Esophagus muscularis mucosa (tissue), 4 donors: ENCODE measurements at regions not wholly inside any gene's neighbourhood (a gene's known extent, or its start where the extent isn't known, plus 50 kb on each side); places are given as distances from the start of the nearest gene placed in this dataset.

ENCODE experiments used
- DNase-seq: peaks from one replicate; pipeline ENCODE4 v3.0.0-alpha.2; 2017; ENCODE audit errors: extremely low spot score
- H3K27ac ChIP-seq, 4 donors: fragments of 200-600 bp; sonication (generic); replicated peaks in 1 of 4; 1 replicate in 3 of 4; 2 replicates in 1 of 4; pipeline ENCODE4 v1.5.1; 2016 to 2019; ENCODE audit warnings: mild to moderate bottlenecking in 1 of 4
- H3K27me3 ChIP-seq, 4 donors: fragments of 200-600 bp; sonication (generic); one replicate each; pipeline versions ENCODE4 v1.5.1 to v1.6.0; 2016 to 2019
- H3K36me3 ChIP-seq, 4 donors: fragments of 200-600 bp; sonication (generic); one replicate each; pipeline ENCODE4 v1.5.1; 2016 to 2019
- H3K4me1 ChIP-seq, 4 donors: fragments of 200-600 bp; sonication (generic); one replicate each; pipeline ENCODE4 v1.5.1; 2016 to 2019
- H3K4me3 ChIP-seq, 4 donors: fragments of 200-600 bp; sonication (generic); 1 replicate in 2 of 4; 2 replicates in 2 of 4; pipeline ENCODE4 v1.5.1; 2016 to 2019; ENCODE audit warnings: mild to moderate bottlenecking in 4 of 4, moderate library complexity in 1 of 4
- H3K9me3 ChIP-seq, 4 donors: fragments of 200-600 bp; sonication (generic); 1 replicate in 3 of 4; 2 replicates in 1 of 4; pipeline ENCODE4 v1.5.1; 2016 to 2019
- EP300 ChIP-seq: sonication (generic); formaldehyde crosslinking; IDR thresholded peaks from one replicate; pipeline ENCODE4 v1.6.1; 2017; ENCODE audit warnings: antibody characterized with exemption
- POLR2A ChIP-seq: fragments of 450-650 bp; IDR thresholded peaks from one replicate; pipeline ENCODE4 v1.6.1; 2017; ENCODE audit warnings: antibody characterized with exemption, moderate library complexity, mild to moderate bottlenecking, low read depth
- POLR2AphosphoS5 ChIP-seq, 2 donors: sonication (generic); formaldehyde crosslinking; IDR thresholded peaks; one replicate each; pipeline ENCODE4 v1.6.1; 2017; ENCODE audit warnings: antibody characterized with exemption in 2 of 2
- WGBS: methylation state at CpG from one replicate; pipeline ENCODE4 v1.1.5; 2018; 5-methylcytosine and 5-hydroxymethylcytosine counted together
- intact Hi-C: fragments of 100-400 bp; cut with DNase I; formaldehyde crosslinking; loops from one replicate; pipeline ENCODE4 v1.15.1; 2023
- TF ChIP-seq, protein P1 (sequence below), 3 experiments: fragments of 200-600 bp in 2 of 3; fragments of 450-650 bp in 1 of 3; sonication (generic) in 2 of 3; IDR thresholded peaks; one replicate each; pipeline ENCODE4 v1.5.1; 2017 to 2019; ENCODE audit warnings: antibody characterized with exemption in 3 of 3, mild to moderate bottlenecking in 2 of 3, moderate library complexity in 1 of 3

GRCh38 chr4:19650903-19651864, 600.5 kb upstream of the SLIT2 start:
- no peak overlapping the region for H3K27ac ChIP-seq
- H3K9me3 ChIP-seq: no peaks in the 10 kb centered on the region
- TF ChIP-seq POLR2A (no peak), EP300 (no peak), POLR2AphosphoS5 (IDR thresholded peaks at IDR 0.05) (no peak)
- TF ChIP-seq, protein P1, sequence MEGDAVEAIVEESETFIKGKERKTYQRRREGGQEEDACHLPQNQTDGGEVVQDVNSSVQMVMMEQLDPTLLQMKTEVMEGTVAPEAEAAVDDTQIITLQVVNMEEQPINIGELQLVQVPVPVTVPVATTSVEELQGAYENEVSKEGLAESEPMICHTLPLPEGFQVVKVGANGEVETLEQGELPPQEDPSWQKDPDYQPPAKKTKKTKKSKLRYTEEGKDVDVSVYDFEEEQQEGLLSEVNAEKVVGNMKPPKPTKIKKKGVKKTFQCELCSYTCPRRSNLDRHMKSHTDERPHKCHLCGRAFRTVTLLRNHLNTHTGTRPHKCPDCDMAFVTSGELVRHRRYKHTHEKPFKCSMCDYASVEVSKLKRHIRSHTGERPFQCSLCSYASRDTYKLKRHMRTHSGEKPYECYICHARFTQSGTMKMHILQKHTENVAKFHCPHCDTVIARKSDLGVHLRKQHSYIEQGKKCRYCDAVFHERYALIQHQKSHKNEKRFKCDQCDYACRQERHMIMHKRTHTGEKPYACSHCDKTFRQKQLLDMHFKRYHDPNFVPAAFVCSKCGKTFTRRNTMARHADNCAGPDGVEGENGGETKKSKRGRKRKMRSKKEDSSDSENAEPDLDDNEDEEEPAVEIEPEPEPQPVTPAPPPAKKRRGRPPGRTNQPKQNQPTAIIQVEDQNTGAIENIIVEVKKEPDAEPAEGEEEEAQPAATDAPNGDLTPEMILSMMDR (IDR thresholded peaks at IDR 0.05): no peak
- 76% methylated on average over 6 of the region's 6 CpGs for WGBS
- H3K4me3 ChIP-seq: no peak overlapping the region
- H3K27me3 ChIP-seq: no peaks in the 10 kb centered on the region
- H3K36me3 ChIP-seq: no peaks in the 10 kb centered on the region
- intact Hi-C loops: no loop called here
- DNase-seq: no peak
- H3K4me1 ChIP-seq: peaks cover 0 to 5% (median 2%) of the 10 kb centered on the region in 4 donors

DNA sequence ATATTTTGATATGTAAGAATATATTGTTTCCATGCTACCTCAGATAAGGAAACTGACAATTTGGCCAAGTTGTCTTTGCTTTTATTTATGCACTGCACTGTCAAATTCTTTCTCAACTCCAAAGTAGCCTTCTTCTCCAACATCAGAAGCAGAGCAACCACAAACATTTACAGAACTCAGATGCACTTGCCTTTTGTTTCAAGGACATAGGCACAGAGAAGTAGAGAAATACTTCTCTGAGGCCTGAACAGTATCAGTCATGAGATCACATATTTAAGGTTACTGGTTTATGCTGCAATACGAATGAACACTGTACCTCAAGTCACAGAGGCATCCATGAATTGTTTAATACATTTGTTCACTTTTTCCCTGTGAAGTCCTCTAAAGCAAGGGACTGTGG, 606.1 kb upstream of the SLIT2 start:
- intact Hi-C loops: no loop called here
- H3K27ac ChIP-seq: no peak overlapping the region
- H3K4me3 ChIP-seq: no peak overlapping the region
- DNase-seq: no peak
- H3K27me3 ChIP-seq: no peaks in the 10 kb centered on the region
- no peaks in the 10 kb centered on the region for H3K36me3 ChIP-seq
- WGBS: 85% methylated on average over 1 of the region's 1 CpG
- peaks cover 0 to 2% (median 0%) of the 10 kb centered on the region in 4 donors for H3K4me1 ChIP-seq
- TF ChIP-seq, protein P1 (IDR thresholded peaks at IDR 0.05): no peak
- TF ChIP-seq EP300 (no peak), POLR2A (no peak), POLR2AphosphoS5 (IDR thresholded peaks at IDR 0.05) (no peak)
- no peaks in the 10 kb centered on the region for H3K9me3 ChIP-seq

DNA sequence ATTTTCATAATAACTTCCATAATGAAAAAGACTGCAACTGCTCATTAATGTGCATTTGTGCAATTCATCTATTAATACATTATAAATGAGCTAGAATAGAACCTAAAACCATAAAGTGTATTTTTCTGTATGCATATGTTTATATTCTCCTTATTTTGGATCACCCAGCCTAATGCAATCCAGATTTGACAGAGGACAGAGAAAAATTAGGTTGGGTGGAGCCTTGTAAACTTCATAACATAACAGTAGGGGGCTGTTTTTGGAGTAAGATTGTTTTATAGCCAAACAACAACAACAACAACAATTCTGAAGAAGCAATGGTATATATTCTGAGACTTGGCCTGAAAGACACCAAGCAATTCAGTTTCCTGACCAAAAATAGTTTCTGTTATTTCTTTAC, 615.3 kb upstream of the SLIT2 start:
- intact Hi-C loops: no loop called here
- no peak for DNase-seq
- H3K4me3 ChIP-seq: no peak overlapping the region

DNA sequence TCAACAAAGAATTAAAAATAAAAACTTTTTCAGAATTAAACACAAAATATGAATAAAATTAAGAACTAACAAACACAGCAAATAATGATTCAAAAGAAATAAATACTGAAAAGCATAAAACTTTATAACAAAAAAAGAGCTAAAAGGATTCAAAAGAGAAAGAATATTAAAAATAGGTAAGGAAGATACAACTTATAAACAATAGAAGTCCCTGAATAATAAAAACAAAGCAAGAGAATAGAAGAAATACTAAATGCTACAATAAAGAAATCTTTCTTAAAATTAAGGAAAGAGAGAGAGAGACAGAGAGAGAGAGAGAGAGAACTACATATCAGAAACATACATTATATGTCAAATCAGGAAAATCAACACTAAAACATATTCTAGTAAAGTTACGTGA, 619.9 kb upstream of the SLIT2 start:
- Histone ChIP-seq H3K4me1 (peaks cover 0 to 24% (median 20%) of the 10 kb centered on the region in 4 donors), H3K36me3 (no peaks in the 10 kb centered on the region), H3K27me3 (no peaks in the 10 kb centered on the region), H3K9me3 (peaks cover 0 to 10% (median 0%) of the 10 kb centered on the region in 4 donors), H3K4me3 (no peak overlapping the region), H3K27ac (no peak overlapping the region)
- intact Hi-C loops: no loop called here
- 82% methylated on average over 1 of the region's 1 CpG for WGBS
- TF ChIP-seq, protein P1 (IDR thresholded peaks at IDR 0.05): no peak
- TF ChIP-seq EP300 (no peak), POLR2AphosphoS5 (IDR thresholded peaks at IDR 0.05) (no peak), POLR2A (no peak)
- no peak for DNase-seq

More for the DNA sequence above, 615.3 kb upstream of the SLIT2 start:
- Histone ChIP-seq H3K4me1 (no peaks in the 10 kb centered on the region), H3K27ac (no peak overlapping the region), H3K9me3 (peaks cover 0 to 10% (median 0%) of the 10 kb centered on the region in 4 donors), H3K36me3 (no peaks in the 10 kb centered on the region), H3K27me3 (no peaks in the 10 kb centered on the region)
- no peak for TF ChIP-seq EP300
- no peak for TF ChIP-seq POLR2AphosphoS5 (IDR thresholded peaks at IDR 0.05)
- no peak for TF ChIP-seq POLR2A
- TF ChIP-seq, protein P1 (IDR thresholded peaks at IDR 0.05): no peak
